ENCODE measurements at regions not wholly inside any gene's neighbourhood (a gene's known extent, or its start where the extent isn't known, plus 50 kb on each side); places are given as distances from the start of the nearest gene placed in this dataset.

DNA sequence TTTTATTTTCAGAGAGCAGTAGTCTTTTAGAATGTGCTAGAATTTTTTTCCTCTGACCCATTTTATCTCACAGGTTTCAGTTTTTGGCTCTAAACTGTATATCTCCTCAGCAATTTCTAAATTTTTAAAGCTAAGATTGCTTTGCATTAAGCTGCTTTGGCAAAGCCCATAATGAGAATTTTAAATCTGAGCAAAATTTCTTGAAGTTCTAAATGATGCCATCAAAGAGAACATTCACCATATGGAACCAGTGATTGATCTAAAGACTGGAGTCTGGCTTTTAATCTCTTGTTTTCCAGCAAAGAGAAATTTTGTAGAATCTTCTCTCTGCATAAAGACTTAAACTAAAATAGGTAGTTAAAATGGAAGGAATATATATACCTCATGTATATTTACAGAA lies 313.6 kb downstream of the TBC1D32 start:
- no peaks in the 10 kb centered on the region for H3K27me3 ChIP-seq (ENCODE audit: low read depth, low read length)
- H3K27ac ChIP-seq (ENCODE audit: low read length): no peak overlapping the region
- H3K4me2 ChIP-seq (ENCODE audit: low read length): no peak overlapping the region
- H3K9ac ChIP-seq (ENCODE audit: low read length): no peak overlapping the region
- H3K9me3 ChIP-seq (ENCODE audit: insufficient read depth, low read length): no peaks in the 10 kb centered on the region
- no peaks in the 10 kb centered on the region for H3K79me2 ChIP-seq (ENCODE audit: low read length)
- no peak for TF ChIP-seq EZH2phosphoT487 (IDR thresholded peaks at IDR 0.05; ENCODE audit: low read depth)
- TF ChIP-seq, protein P1, sequence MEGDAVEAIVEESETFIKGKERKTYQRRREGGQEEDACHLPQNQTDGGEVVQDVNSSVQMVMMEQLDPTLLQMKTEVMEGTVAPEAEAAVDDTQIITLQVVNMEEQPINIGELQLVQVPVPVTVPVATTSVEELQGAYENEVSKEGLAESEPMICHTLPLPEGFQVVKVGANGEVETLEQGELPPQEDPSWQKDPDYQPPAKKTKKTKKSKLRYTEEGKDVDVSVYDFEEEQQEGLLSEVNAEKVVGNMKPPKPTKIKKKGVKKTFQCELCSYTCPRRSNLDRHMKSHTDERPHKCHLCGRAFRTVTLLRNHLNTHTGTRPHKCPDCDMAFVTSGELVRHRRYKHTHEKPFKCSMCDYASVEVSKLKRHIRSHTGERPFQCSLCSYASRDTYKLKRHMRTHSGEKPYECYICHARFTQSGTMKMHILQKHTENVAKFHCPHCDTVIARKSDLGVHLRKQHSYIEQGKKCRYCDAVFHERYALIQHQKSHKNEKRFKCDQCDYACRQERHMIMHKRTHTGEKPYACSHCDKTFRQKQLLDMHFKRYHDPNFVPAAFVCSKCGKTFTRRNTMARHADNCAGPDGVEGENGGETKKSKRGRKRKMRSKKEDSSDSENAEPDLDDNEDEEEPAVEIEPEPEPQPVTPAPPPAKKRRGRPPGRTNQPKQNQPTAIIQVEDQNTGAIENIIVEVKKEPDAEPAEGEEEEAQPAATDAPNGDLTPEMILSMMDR (IDR thresholded peaks at IDR 0.05; ENCODE audit: low read depth, low read length): no peak
- H3K4me1 ChIP-seq (ENCODE audit: low read length): no peaks in the 10 kb centered on the region
- no peak overlapping the region for H3K4me3 ChIP-seq (ENCODE audit: low read length)
- no peak overlapping the region for H2AFZ ChIP-seq (ENCODE audit: low read depth, low read length)
- no peaks in the 10 kb centered on the region for H3K36me3 ChIP-seq (replicated peaks; ENCODE audit: low read depth, low read length)
- H4K20me1 ChIP-seq (ENCODE audit: insufficient read depth, low read length): no peaks in the 10 kb centered on the region

DNA sequence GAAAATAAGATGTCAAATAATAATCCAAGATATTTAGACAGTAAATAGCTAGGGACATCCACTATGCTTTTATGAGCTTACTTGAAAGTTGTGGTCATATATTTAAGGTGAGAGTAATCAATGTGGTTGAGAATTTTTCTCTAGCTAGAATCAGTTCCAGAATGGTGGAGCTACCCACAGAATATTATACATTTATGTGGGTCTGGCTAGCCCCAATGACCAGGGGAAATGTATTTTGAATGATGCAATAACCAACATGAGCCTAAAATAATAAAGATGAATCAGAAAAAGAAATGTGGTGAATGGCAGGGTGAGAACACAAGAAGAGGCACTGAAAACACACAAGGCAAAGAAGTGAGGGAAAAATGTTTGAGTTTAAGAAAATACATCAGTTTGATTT lies 325.7 kb downstream of the TBC1D32 start:
- no peaks in the 10 kb centered on the region for H3K4me1 ChIP-seq (ENCODE audit: low read length)
- no peak overlapping the region for H3K4me2 ChIP-seq (ENCODE audit: low read length)
- H3K79me2 ChIP-seq (ENCODE audit: low read length): no peaks in the 10 kb centered on the region
- no peak overlapping the region for H2AFZ ChIP-seq (ENCODE audit: low read depth, low read length)
- H4K20me1 ChIP-seq (ENCODE audit: insufficient read depth, low read length): no peaks in the 10 kb centered on the region
- no peak overlapping the region for H3K9ac ChIP-seq (ENCODE audit: low read length)
- TF ChIP-seq EZH2phosphoT487 (IDR thresholded peaks at IDR 0.05; ENCODE audit: low read depth): no peak
- TF ChIP-seq, protein P1 (IDR thresholded peaks at IDR 0.05; ENCODE audit: low read depth, low read length): no peak
- H3K27me3 ChIP-seq (ENCODE audit: low read depth, low read length): no peaks in the 10 kb centered on the region
- H3K27ac ChIP-seq (ENCODE audit: low read length): no peak overlapping the region
- no peak overlapping the region for H3K4me3 ChIP-seq (ENCODE audit: low read length)
- H3K9me3 ChIP-seq (ENCODE audit: insufficient read depth, low read length): no peaks in the 10 kb centered on the region
- no peaks in the 10 kb centered on the region for H3K36me3 ChIP-seq (replicated peaks; ENCODE audit: low read depth, low read length)

DNA sequence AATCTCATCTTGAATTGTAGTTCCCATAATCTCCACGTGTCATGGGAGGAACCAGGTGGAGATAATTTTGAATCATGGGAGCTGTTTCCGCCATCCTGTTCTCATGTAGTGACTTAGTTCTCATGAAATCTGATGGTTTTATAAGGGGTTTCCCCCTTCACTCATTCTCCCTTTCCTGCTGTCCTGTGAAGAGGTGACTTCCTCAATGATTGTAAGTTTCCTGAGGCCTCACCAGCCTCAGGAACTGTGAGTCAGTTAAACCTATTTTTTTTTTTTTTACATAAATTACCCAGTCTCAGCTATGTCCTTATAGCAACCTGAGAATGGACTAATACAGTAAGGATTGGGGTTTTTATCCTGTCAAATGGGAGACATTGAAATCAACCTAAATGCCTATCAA lies 328.3 kb downstream of the TBC1D32 start:
- no peaks in the 10 kb centered on the region for H4K20me1 ChIP-seq (ENCODE audit: insufficient read depth, low read length)
- H3K9ac ChIP-seq (ENCODE audit: low read length): no peak overlapping the region
- H3K79me2 ChIP-seq (ENCODE audit: low read length): no peaks in the 10 kb centered on the region
- H3K4me3 ChIP-seq (ENCODE audit: low read length): no peak overlapping the region
- H2AFZ ChIP-seq (ENCODE audit: low read depth, low read length): no peak overlapping the region
- H3K4me2 ChIP-seq (ENCODE audit: low read length): no peak overlapping the region
- no peaks in the 10 kb centered on the region for H3K9me3 ChIP-seq (ENCODE audit: insufficient read depth, low read length)
- no peaks in the 10 kb centered on the region for H3K27me3 ChIP-seq (ENCODE audit: low read depth, low read length)
- TF ChIP-seq, protein P1 (IDR thresholded peaks at IDR 0.05; ENCODE audit: low read depth, low read length): no peak
- no peak for TF ChIP-seq EZH2phosphoT487 (IDR thresholded peaks at IDR 0.05; ENCODE audit: low read depth)
- no peaks in the 10 kb centered on the region for H3K36me3 ChIP-seq (replicated peaks; ENCODE audit: low read depth, low read length)
- no peaks in the 10 kb centered on the region for H3K4me1 ChIP-seq (ENCODE audit: low read length)
- no peak overlapping the region for H3K27ac ChIP-seq (ENCODE audit: low read length)

DNA sequence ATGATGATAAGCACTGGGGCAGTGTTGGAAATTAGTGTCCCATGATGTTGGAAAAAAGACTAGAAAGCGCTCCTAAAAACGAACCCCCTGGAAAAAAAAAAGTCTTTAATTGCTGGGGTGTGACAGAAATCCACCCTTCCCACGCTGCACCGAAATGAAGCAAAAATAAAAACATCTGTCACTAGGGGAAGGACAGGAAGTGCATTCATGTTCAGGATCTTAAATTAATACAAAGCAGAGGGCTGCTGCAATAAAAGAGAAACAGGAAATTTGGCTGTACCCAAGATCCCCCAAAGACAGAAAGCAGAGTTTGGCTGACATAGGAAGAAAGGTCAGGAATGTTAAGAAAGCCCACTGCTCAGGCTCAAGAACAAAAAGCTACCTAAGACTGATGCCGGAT lies 333.9 kb downstream of the TBC1D32 start:
- Histone ChIP-seq H3K4me3 (ENCODE audit: low read length) (no peak overlapping the region), H3K4me2 (ENCODE audit: low read length) (no peak overlapping the region), H3K4me1 (ENCODE audit: low read length) (no peaks in the 10 kb centered on the region), H3K9me3 (ENCODE audit: insufficient read depth, low read length) (no peaks in the 10 kb centered on the region), H3K36me3 (replicated peaks; ENCODE audit: low read depth, low read length) (no peaks in the 10 kb centered on the region), H4K20me1 (ENCODE audit: insufficient read depth, low read length) (no peaks in the 10 kb centered on the region), H3K27me3 (ENCODE audit: low read depth, low read length) (no peaks in the 10 kb centered on the region), H3K27ac (ENCODE audit: low read length) (no peak overlapping the region), H2AFZ (ENCODE audit: low read depth, low read length) (no peak overlapping the region), H3K79me2 (ENCODE audit: low read length) (no peaks in the 10 kb centered on the region), H3K9ac (ENCODE audit: low read length) (no peak overlapping the region)
- TF ChIP-seq, protein P1 (IDR thresholded peaks at IDR 0.05; ENCODE audit: low read depth, low read length): no peak
- no peak for TF ChIP-seq EZH2phosphoT487 (IDR thresholded peaks at IDR 0.05; ENCODE audit: low read depth)
